WTC11 (cell line): ENCODE measurements at regions not wholly inside any gene's neighbourhood (a gene's known extent, or its start where the extent isn't known, plus 50 kb on each side); places are given as distances from the start of the nearest gene placed in this dataset.

ENCODE experiments used
- ATAC-seq: fragments of 200-7000 bp; cut with Tn5 transposase; 2 replicates; pipeline ENCODE4 v1.10.0; 2021; ENCODE audit warnings: mild to moderate bottlenecking, moderate library complexity
- CTCF ChIA-PET: fragments of 300-600 bp; sonication (Branson Sonifier 250); formaldehyde crosslinking; loops from one replicate; lab custom pipeline; 2021; ENCODE audit warnings: antibody characterized with exemption; lab: Charles Lee
- POLR2A ChIA-PET: fragments of 350-600 bp; sonication (Branson Sonifier 250); formaldehyde crosslinking; loops from one replicate; lab custom pipeline; 2021; ENCODE audit warnings: antibody characterized with exemption; lab: Charles Lee
- DNase-seq: peaks from one replicate; pipeline ENCODE4 v3.0.0; 2021; ENCODE audit warnings: low spot score
- H3K27ac Mint-ChIP-seq: 2 replicates; pipeline ENCODE4 v1.8.0; 2021; ENCODE audit warnings: mixed read lengths
- H3K27me3 Mint-ChIP-seq: 2 replicates; pipeline ENCODE4 v1.8.0; 2021; ENCODE audit warnings: low read depth, mild to moderate bottlenecking, moderate library complexity, mixed read lengths
- H3K36me3 Mint-ChIP-seq: 2 replicates; pipeline ENCODE4 v1.8.0; 2021; ENCODE audit warnings: mixed read lengths
- H3K4me1 Mint-ChIP-seq: 2 replicates; pipeline ENCODE4 v1.8.0; 2022; ENCODE audit warnings: mixed read lengths
- H3K4me3 Mint-ChIP-seq: 2 replicates; pipeline ENCODE4 v1.8.0; 2021; ENCODE audit warnings: mild to moderate bottlenecking, moderate library complexity, mixed read lengths
- H3K9me3 Mint-ChIP-seq: 2 replicates; pipeline ENCODE4 v1.8.0; 2021; ENCODE audit warnings: mixed read lengths
- CBFB ChIP-seq: sonication (generic); formaldehyde crosslinking; IDR thresholded peaks from 2 replicates; pipeline ENCODE4 v1.8.1; 2022; ENCODE audit warnings: mild to moderate bottlenecking, low read depth, missing genetic modification reagents
- CREM ChIP-seq: sonication (generic); formaldehyde crosslinking; IDR thresholded peaks from 2 replicates; pipeline ENCODE4 v1.8.1; 2022; ENCODE audit warnings: mild to moderate bottlenecking, missing genetic modification reagents, moderate library complexity
- ETV6 ChIP-seq: sonication (generic); formaldehyde crosslinking; IDR thresholded peaks from 2 replicates; pipeline ENCODE4 v1.8.1; 2022; ENCODE audit warnings: mild to moderate bottlenecking, missing genetic modification reagents
- FOXP1 ChIP-seq: sonication (generic); formaldehyde crosslinking; IDR thresholded peaks from 2 replicates; pipeline ENCODE4 v1.8.0; 2022; ENCODE audit warnings: missing genetic modification reagents, mild to moderate bottlenecking, moderate library complexity, borderline replicate concordance
- GTF2I ChIP-seq: fragments of 250-450 bp; sonication (Bioruptor Pico); conservative IDR thresholded peaks from 2 replicates; pipeline ENCODE4 v1.4.0; 2021; ENCODE audit warnings: mild to moderate bottlenecking
- IRF2 ChIP-seq: sonication (generic); formaldehyde crosslinking; IDR thresholded peaks from 2 replicates; pipeline ENCODE4 v1.8.0; 2022; ENCODE audit warnings: low read depth, missing genetic modification reagents, borderline replicate concordance
- MYBL2 ChIP-seq: sonication (generic); formaldehyde crosslinking; IDR thresholded peaks from 2 replicates; pipeline ENCODE4 v1.8.1; 2023; ENCODE audit warnings: mild to moderate bottlenecking, moderate library complexity, missing genetic modification reagents
- NR1H2 ChIP-seq: sonication (generic); formaldehyde crosslinking; IDR thresholded peaks from 2 replicates; pipeline ENCODE4 v1.9.0; 2021; ENCODE audit warnings: mild to moderate bottlenecking, moderate library complexity, missing genetic modification reagents
- NR2C2 ChIP-seq: sonication (generic); formaldehyde crosslinking; IDR thresholded peaks from 2 replicates; pipeline ENCODE4 v1.8.0; 2022; ENCODE audit warnings: mild to moderate bottlenecking, missing genetic modification reagents
- RORB ChIP-seq: fragments of 250-450 bp; sonication (Bioruptor Pico); IDR thresholded peaks from 2 replicates; pipeline ENCODE4 v1.9.0; 2021; ENCODE audit warnings: mild to moderate bottlenecking
- SMAD4 ChIP-seq: sonication (generic); formaldehyde crosslinking; IDR thresholded peaks from 2 replicates; pipeline ENCODE4 v1.8.0; 2022; ENCODE audit warnings: mild to moderate bottlenecking, missing genetic modification reagents
- TEAD1 ChIP-seq: sonication (generic); formaldehyde crosslinking; IDR thresholded peaks from 2 replicates; pipeline ENCODE4 v1.8.0; 2022; ENCODE audit warnings: mild to moderate bottlenecking, missing genetic modification reagents
- USF2 ChIP-seq: sonication (generic); formaldehyde crosslinking; IDR thresholded peaks from 2 replicates; pipeline ENCODE4 v1.8.1; 2023; ENCODE audit warnings: mild to moderate bottlenecking, missing genetic modification reagents, moderate library complexity
- ZBTB21 ChIP-seq: sonication (generic); formaldehyde crosslinking; IDR thresholded peaks from 2 replicates; pipeline ENCODE4 v1.8.1; 2023; ENCODE audit warnings: mild to moderate bottlenecking, missing genetic modification reagents, borderline replicate concordance
- ZNF219 ChIP-seq: sonication (generic); formaldehyde crosslinking; IDR thresholded peaks from 2 replicates; pipeline ENCODE4 v1.8.0; 2023; ENCODE audit warnings: missing genetic modification reagents, mild to moderate bottlenecking, borderline replicate concordance
- ZNF396 ChIP-seq: fragments of 250-450 bp; sonication (Bioruptor Pico); IDR thresholded peaks from 2 replicates; pipeline ENCODE4 v1.8.0; 2021; ENCODE audit warnings: mild to moderate bottlenecking, moderate library complexity, borderline replicate concordance
- ZNF512 ChIP-seq: sonication (generic); formaldehyde crosslinking; IDR thresholded peaks from 2 replicates; pipeline ENCODE4 v1.8.1; 2022; ENCODE audit warnings: missing genetic modification reagents, borderline replicate concordance
- TF ChIP-seq, protein P1 (sequence below): sonication (generic); formaldehyde crosslinking; IDR thresholded peaks from 2 replicates; pipeline ENCODE4 v1.8.1; 2023; ENCODE audit warnings: mild to moderate bottlenecking, missing genetic modification reagents
- TF ChIP-seq, protein P2 (sequence below): sonication (generic); formaldehyde crosslinking; IDR thresholded peaks from 2 replicates; pipeline ENCODE4 v1.8.0; 2022; ENCODE audit warnings: mild to moderate bottlenecking, missing genetic modification reagents
- TF ChIP-seq, protein P3 (sequence below): sonication (generic); formaldehyde crosslinking; IDR thresholded peaks from 2 replicates; pipeline ENCODE4 v1.8.0; 2023; ENCODE audit warnings: mild to moderate bottlenecking, missing genetic modification reagents
- TF ChIP-seq, protein P4 (sequence below): sonication (generic); formaldehyde crosslinking; IDR thresholded peaks from 2 replicates; pipeline ENCODE4 v1.8.1; 2022; ENCODE audit warnings: mild to moderate bottlenecking, missing genetic modification reagents, moderate library complexity, borderline replicate concordance

GRCh38 chr10:128318366-128318765 is 192.1 kb upstream of the MKI67 start:
- no peak overlapping the region for H3K27ac Mint-ChIP-seq
- no peaks in the 10 kb centered on the region; the same call in none of the 2 replicates for H3K27me3 Mint-ChIP-seq
- TF ChIP-seq ZNF219 (CRISPR knock-in tag) (no peak), USF2 (no peak), NR1H2 (CRISPR knock-in tag) (no peak), IRF2 (no peak), NR2C2 (CRISPR knock-in tag) (no peak), ETV6 (CRISPR knock-in tag) (no peak)
- TF ChIP-seq, all 79 proteins: peak for 0
- ATAC-seq (no peak), DNase-seq (no peak)
- no peak overlapping the region for H3K4me3 Mint-ChIP-seq
- no peaks in the 10 kb centered on the region for H3K9me3 Mint-ChIP-seq
- no peaks in the 10 kb centered on the region; the same call in 1 of the 2 replicates for H3K4me1 Mint-ChIP-seq
- CTCF ChIA-PET, result interaction anchor here (0.6 to 1.4 kb wide), 2 partner anchors 19 to 1448 kb away, joined by 3 read pairs; no protein-coding TSS in a partner anchor
- POLR2A ChIA-PET, result no interaction called here
- H3K36me3 Mint-ChIP-seq, result no peaks in the 10 kb centered on the region

GRCh38 chr10:128318913-128319312 is 192.7 kb upstream of the MKI67 start:
- ChIA-PET POLR2A (interaction anchor here (0.6 kb wide), 1 partner anchor 421 kb away, joined by 3 read pairs; no protein-coding TSS in a partner anchor), CTCF (interaction anchor here (0.6 to 1.4 kb wide), 2 partner anchors 19 to 1448 kb away, joined by 3 read pairs; no protein-coding TSS in a partner anchor)
- no peaks in the 10 kb centered on the region; the same call in none of the 2 replicates for H3K27me3 Mint-ChIP-seq
- ATAC-seq (no peak), DNase-seq (no peak)
- no peaks in the 10 kb centered on the region for H3K9me3 Mint-ChIP-seq
- no peaks in the 10 kb centered on the region for H3K36me3 Mint-ChIP-seq
- no peak overlapping the region for H3K4me3 Mint-ChIP-seq
- no peaks in the 10 kb centered on the region; the same call in none of the 2 replicates for H3K4me1 Mint-ChIP-seq
- no peak overlapping the region for H3K27ac Mint-ChIP-seq
- TF ChIP-seq ETV6 (CRISPR knock-in tag), result no peak
- TF ChIP-seq ZNF512 (CRISPR knock-in tag), result no peak
- TF ChIP-seq, protein P1, sequence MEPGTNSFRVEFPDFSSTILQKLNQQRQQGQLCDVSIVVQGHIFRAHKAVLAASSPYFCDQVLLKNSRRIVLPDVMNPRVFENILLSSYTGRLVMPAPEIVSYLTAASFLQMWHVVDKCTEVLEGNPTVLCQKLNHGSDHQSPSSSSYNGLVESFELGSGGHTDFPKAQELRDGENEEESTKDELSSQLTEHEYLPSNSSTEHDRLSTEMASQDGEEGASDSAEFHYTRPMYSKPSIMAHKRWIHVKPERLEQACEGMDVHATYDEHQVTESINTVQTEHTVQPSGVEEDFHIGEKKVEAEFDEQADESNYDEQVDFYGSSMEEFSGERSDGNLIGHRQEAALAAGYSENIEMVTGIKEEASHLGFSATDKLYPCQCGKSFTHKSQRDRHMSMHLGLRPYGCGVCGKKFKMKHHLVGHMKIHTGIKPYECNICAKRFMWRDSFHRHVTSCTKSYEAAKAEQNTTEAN (CRISPR knock-in tag), result no peak
- TF ChIP-seq FOXP1 (CRISPR knock-in tag), result no peak
- TF ChIP-seq, protein P2, sequence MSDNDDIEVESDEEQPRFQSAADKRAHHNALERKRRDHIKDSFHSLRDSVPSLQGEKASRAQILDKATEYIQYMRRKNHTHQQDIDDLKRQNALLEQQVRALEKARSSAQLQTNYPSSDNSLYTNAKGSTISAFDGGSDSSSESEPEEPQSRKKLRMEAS (CRISPR knock-in tag), result no peak
- TF ChIP-seq, protein P3, sequence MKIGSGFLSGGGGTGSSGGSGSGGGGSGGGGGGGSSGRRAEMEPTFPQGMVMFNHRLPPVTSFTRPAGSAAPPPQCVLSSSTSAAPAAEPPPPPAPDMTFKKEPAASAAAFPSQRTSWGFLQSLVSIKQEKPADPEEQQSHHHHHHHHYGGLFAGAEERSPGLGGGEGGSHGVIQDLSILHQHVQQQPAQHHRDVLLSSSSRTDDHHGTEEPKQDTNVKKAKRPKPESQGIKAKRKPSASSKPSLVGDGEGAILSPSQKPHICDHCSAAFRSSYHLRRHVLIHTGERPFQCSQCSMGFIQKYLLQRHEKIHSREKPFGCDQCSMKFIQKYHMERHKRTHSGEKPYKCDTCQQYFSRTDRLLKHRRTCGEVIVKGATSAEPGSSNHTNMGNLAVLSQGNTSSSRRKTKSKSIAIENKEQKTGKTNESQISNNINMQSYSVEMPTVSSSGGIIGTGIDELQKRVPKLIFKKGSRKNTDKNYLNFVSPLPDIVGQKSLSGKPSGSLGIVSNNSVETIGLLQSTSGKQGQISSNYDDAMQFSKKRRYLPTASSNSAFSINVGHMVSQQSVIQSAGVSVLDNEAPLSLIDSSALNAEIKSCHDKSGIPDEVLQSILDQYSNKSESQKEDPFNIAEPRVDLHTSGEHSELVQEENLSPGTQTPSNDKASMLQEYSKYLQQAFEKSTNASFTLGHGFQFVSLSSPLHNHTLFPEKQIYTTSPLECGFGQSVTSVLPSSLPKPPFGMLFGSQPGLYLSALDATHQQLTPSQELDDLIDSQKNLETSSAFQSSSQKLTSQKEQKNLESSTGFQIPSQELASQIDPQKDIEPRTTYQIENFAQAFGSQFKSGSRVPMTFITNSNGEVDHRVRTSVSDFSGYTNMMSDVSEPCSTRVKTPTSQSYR, result no peak
- TF ChIP-seq, all 79 proteins: peak for 0

- Mint-ChIP-seq H3K9me3 (0 out of 2 replicates have a peak, but pooled peaks cover under 1% of the 10 kb centered on the region), H3K4me3 (no peak overlapping the region), H3K4me1 (peaks cover 13% of the 10 kb centered on the region), H3K27me3 (no peaks in the 10 kb centered on the region; the same call in 1 of the 2 replicates), H3K27ac (no peak overlapping the region), H3K36me3 (no peaks in the 10 kb centered on the region)
- ATAC-seq (no peak), DNase-seq (no peak)
- ChIA-PET CTCF (interaction anchor here (2.9 kb wide), 1 partner anchor 54 kb away, joined by 13 read pairs; no protein-coding TSS in a partner anchor), POLR2A (no interaction called here)
- TF ChIP-seq ZNF512 (CRISPR knock-in tag) (no peak), GTF2I (CRISPR knock-in tag) (no peak), CREM (CRISPR knock-in tag) (no peak), CBFB (no peak), ZBTB21 (no peak), ZNF396 (CRISPR knock-in tag) (no peak), TEAD1 (CRISPR knock-in tag) (no peak), MYBL2 (CRISPR knock-in tag) (no peak), SMAD4 (CRISPR knock-in tag) (no peak), USF2 (no peak), RORB (CRISPR knock-in tag) (no peak)
- TF ChIP-seq, protein P4, sequence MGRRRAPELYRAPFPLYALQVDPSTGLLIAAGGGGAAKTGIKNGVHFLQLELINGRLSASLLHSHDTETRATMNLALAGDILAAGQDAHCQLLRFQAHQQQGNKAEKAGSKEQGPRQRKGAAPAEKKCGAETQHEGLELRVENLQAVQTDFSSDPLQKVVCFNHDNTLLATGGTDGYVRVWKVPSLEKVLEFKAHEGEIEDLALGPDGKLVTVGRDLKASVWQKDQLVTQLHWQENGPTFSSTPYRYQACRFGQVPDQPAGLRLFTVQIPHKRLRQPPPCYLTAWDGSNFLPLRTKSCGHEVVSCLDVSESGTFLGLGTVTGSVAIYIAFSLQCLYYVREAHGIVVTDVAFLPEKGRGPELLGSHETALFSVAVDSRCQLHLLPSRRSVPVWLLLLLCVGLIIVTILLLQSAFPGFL, result no peak
Measured at GRCh38 chr10:128322106-128322505, 195.9 kb upstream of the MKI67 start.
